ENCODE measurements at regions not wholly inside any gene's neighbourhood (a gene's known extent, or its start where the extent isn't known, plus 50 kb on each side); places are given as distances from the start of the nearest gene placed in this dataset.

- no peak for FAIRE-seq
- TF ChIP-seq POLR2AphosphoS5 (IDR thresholded peaks at IDR 0.05; ENCODE audit: low read depth, low read length) (no peak), POLR2A (IDR thresholded peaks at IDR 0.05; ENCODE audit: low read depth, low read length) (no peak), POU2F2 (IDR thresholded peaks at IDR 0.05; ENCODE audit: low read depth, low read length) (no peak), TAF1 (IDR thresholded peaks at IDR 0.05; ENCODE audit: low read depth, low read length) (no peak), PAX5 (IDR thresholded peaks at IDR 0.05; ENCODE audit: insufficient read depth, low read length, severe bottlenecking) (no peak), SPI1 (IDR thresholded peaks at IDR 0.05; ENCODE audit: low read depth, low read length) (no peak)
- no peak for DNase-seq (ENCODE audit: insufficient read length, low spot score)
Observed at GRCh38 chr3:166810741-166811445, 569.2 kb downstream of the ZBBX start.

- no peak for FAIRE-seq
- TF ChIP-seq PAX5 (IDR thresholded peaks at IDR 0.05; ENCODE audit: insufficient read depth, low read length, severe bottlenecking), result no peak
- TF ChIP-seq POU2F2 (IDR thresholded peaks at IDR 0.05; ENCODE audit: low read depth, low read length), result no peak
- TF ChIP-seq POLR2AphosphoS5 (IDR thresholded peaks at IDR 0.05; ENCODE audit: low read depth, low read length), result no peak
- no peak for TF ChIP-seq SPI1 (IDR thresholded peaks at IDR 0.05; ENCODE audit: low read depth, low read length)
- no peak for TF ChIP-seq POLR2A (IDR thresholded peaks at IDR 0.05; ENCODE audit: low read depth, low read length)
- TF ChIP-seq TAF1 (IDR thresholded peaks at IDR 0.05; ENCODE audit: low read depth, low read length), result no peak
- DNase-seq (ENCODE audit: insufficient read length, low spot score), result no peak
Observed at GRCh38 chr3:166809520-166809919, 570.6 kb downstream of the ZBBX start.

GRCh38 chr3:166788936-166789335 lies 591.2 kb downstream of the ZBBX start:
- FAIRE-seq, result no peak
- TF ChIP-seq POLR2AphosphoS5 (IDR thresholded peaks at IDR 0.05; ENCODE audit: low read depth, low read length), result no peak
- no peak for TF ChIP-seq PAX5 (IDR thresholded peaks at IDR 0.05; ENCODE audit: insufficient read depth, low read length, severe bottlenecking)
- no peak for TF ChIP-seq POLR2A (IDR thresholded peaks at IDR 0.05; ENCODE audit: low read depth, low read length)
- no peak for TF ChIP-seq SPI1 (IDR thresholded peaks at IDR 0.05; ENCODE audit: low read depth, low read length)
- no peak for TF ChIP-seq POU2F2 (IDR thresholded peaks at IDR 0.05; ENCODE audit: low read depth, low read length)
- no peak for TF ChIP-seq TAF1 (IDR thresholded peaks at IDR 0.05; ENCODE audit: low read depth, low read length)

GRCh38 chr3:166785876-166786275 lies 594.2 kb downstream of the ZBBX start:
- no peak for TF ChIP-seq PAX5 (IDR thresholded peaks at IDR 0.05; ENCODE audit: insufficient read depth, low read length, severe bottlenecking)
- no peak for TF ChIP-seq SPI1 (IDR thresholded peaks at IDR 0.05; ENCODE audit: low read depth, low read length)
- no peak for TF ChIP-seq TAF1 (IDR thresholded peaks at IDR 0.05; ENCODE audit: low read depth, low read length)
- TF ChIP-seq POLR2A (IDR thresholded peaks at IDR 0.05; ENCODE audit: low read depth, low read length), result no peak
- TF ChIP-seq POU2F2 (IDR thresholded peaks at IDR 0.05; ENCODE audit: low read depth, low read length), result no peak
- TF ChIP-seq POLR2AphosphoS5 (IDR thresholded peaks at IDR 0.05; ENCODE audit: low read depth, low read length), result no peak
- no peak for DNase-seq (ENCODE audit: insufficient read length, low spot score)
- FAIRE-seq, result no peak

More at GRCh38 chr3:166788936-166789335, 591.2 kb downstream of the ZBBX start:
- no peak for DNase-seq (ENCODE audit: insufficient read length, low spot score)

- no peak for TF ChIP-seq POLR2A (IDR thresholded peaks at IDR 0.05; ENCODE audit: low read depth, low read length)
- no peak for TF ChIP-seq POLR2AphosphoS5 (IDR thresholded peaks at IDR 0.05; ENCODE audit: low read depth, low read length)
- no peak for TF ChIP-seq POU2F2 (IDR thresholded peaks at IDR 0.05; ENCODE audit: low read depth, low read length)
- no peak for TF ChIP-seq PAX5 (IDR thresholded peaks at IDR 0.05; ENCODE audit: insufficient read depth, low read length, severe bottlenecking)
- TF ChIP-seq SPI1 (IDR thresholded peaks at IDR 0.05; ENCODE audit: low read depth, low read length), result no peak
- no peak for TF ChIP-seq TAF1 (IDR thresholded peaks at IDR 0.05; ENCODE audit: low read depth, low read length)
- DNase-seq (ENCODE audit: insufficient read length, low spot score) (no peak), FAIRE-seq (no peak)
Observed at GRCh38 chr3:166783206-166783605, 596.9 kb downstream of the ZBBX start.

GRCh38 chr3:166764698-166765318 lies 615.3 kb downstream of the ZBBX start:
- TF ChIP-seq POU2F2 (IDR thresholded peaks at IDR 0.05; ENCODE audit: low read depth, low read length) (no peak), SPI1 (IDR thresholded peaks at IDR 0.05; ENCODE audit: low read depth, low read length) (no peak), POLR2AphosphoS5 (IDR thresholded peaks at IDR 0.05; ENCODE audit: low read depth, low read length) (no peak), PAX5 (IDR thresholded peaks at IDR 0.05; ENCODE audit: insufficient read depth, low read length, severe bottlenecking) (no peak), POLR2A (IDR thresholded peaks at IDR 0.05; ENCODE audit: low read depth, low read length) (no peak), TAF1 (IDR thresholded peaks at IDR 0.05; ENCODE audit: low read depth, low read length) (no peak)
- FAIRE-seq (no peak), DNase-seq (ENCODE audit: insufficient read length, low spot score) (no peak)

GRCh38 chr3:166759736-166760513 lies 620.2 kb downstream of the ZBBX start:
- TF ChIP-seq POLR2A (IDR thresholded peaks at IDR 0.05; ENCODE audit: low read depth, low read length), result no peak
- no peak for TF ChIP-seq TAF1 (IDR thresholded peaks at IDR 0.05; ENCODE audit: low read depth, low read length)
- TF ChIP-seq POLR2AphosphoS5 (IDR thresholded peaks at IDR 0.05; ENCODE audit: low read depth, low read length), result no peak
- TF ChIP-seq PAX5 (IDR thresholded peaks at IDR 0.05; ENCODE audit: insufficient read depth, low read length, severe bottlenecking), result no peak
- TF ChIP-seq SPI1 (IDR thresholded peaks at IDR 0.05; ENCODE audit: low read depth, low read length), result no peak
- FAIRE-seq (no peak), DNase-seq (ENCODE audit: insufficient read length, low spot score) (no peak)

GRCh38 chr3:166752214-166752613 lies 627.9 kb downstream of the ZBBX start:
- TF ChIP-seq POLR2A (IDR thresholded peaks at IDR 0.05; ENCODE audit: low read depth, low read length), result no peak
- TF ChIP-seq POLR2AphosphoS5 (IDR thresholded peaks at IDR 0.05; ENCODE audit: low read depth, low read length), result no peak
- no peak for TF ChIP-seq PAX5 (IDR thresholded peaks at IDR 0.05; ENCODE audit: insufficient read depth, low read length, severe bottlenecking)
- no peak for TF ChIP-seq TAF1 (IDR thresholded peaks at IDR 0.05; ENCODE audit: low read depth, low read length)
- no peak for TF ChIP-seq POU2F2 (IDR thresholded peaks at IDR 0.05; ENCODE audit: low read depth, low read length)
- no peak for TF ChIP-seq SPI1 (IDR thresholded peaks at IDR 0.05; ENCODE audit: low read depth, low read length)
- DNase-seq (ENCODE audit: insufficient read length, low spot score) (no peak), FAIRE-seq (no peak)
